DND-41 (cell line): ENCODE measurements at regions not wholly inside any gene's neighbourhood (a gene's known extent, or its start where the extent isn't known, plus 50 kb on each side); places are given as distances from the start of the nearest gene placed in this dataset.

Experiments
- CTCF ChIP-seq: IDR thresholded peaks from 2 replicates; pipeline ENCODE4 v1.5.1; 2012; ENCODE audit warnings: borderline replicate concordance, low read length, moderate library complexity, mild to moderate bottlenecking; ENCODE audit not compliant: poor library complexity, severe bottlenecking; ENCODE audit errors: extremely low read depth
- EZH2 ChIP-seq: IDR thresholded peaks from 3 replicates; pipeline ENCODE4 v1.6.1; 2012; ENCODE audit warnings: borderline replicate concordance, low read depth, mild to moderate bottlenecking, moderate library complexity, low read length, inconsistent platforms; ENCODE audit not compliant: severe bottlenecking

GRCh38 chr21:32136546-32136945, 142.3 kb downstream of the MIS18A start:
- TF ChIP-seq CTCF (no peak), EZH2 (no peak)
